Stomach (tissue), 8 donors: ENCODE measurements at regions not wholly inside any gene's neighbourhood (a gene's known extent, or its start where the extent isn't known, plus 50 kb on each side); places are given as distances from the start of the nearest gene placed in this dataset.

Experiments
- DNase-seq, 2 donors: peaks; one replicate each; pipeline versions ENCODE4 v3.0.0 to v3.0.0-alpha.2; 2013 to 2019
- H3K27ac ChIP-seq, 5 donors: fragments of 200-600 bp in 4 of 5; sonication (generic) in 4 of 5; one replicate each; pipeline ENCODE4 v1.5.1; 2013 to 2019; ENCODE audit warnings: mild to moderate bottlenecking in 1 of 5, moderate library complexity in 1 of 5
- H3K27me3 ChIP-seq, 3 donors: fragments of 200-600 bp; sonication (generic); one replicate each; pipeline ENCODE4 v1.5.1; 2017 to 2019; ENCODE audit warnings: mixed run types in 1 of 3
- H3K36me3 ChIP-seq, 4 donors: fragments of 200-600 bp; sonication (generic); 1 replicate in 3 of 4; 2 replicates in 1 of 4; pipeline ENCODE4 v1.5.1; 2016 to 2019
- H3K4me1 ChIP-seq, 4 donors: fragments of 200-600 bp; sonication (generic); one replicate each; pipeline ENCODE4 v1.5.1; 2016 to 2019
- H3K4me3 ChIP-seq, 4 donors: fragments of 200-600 bp; sonication (generic) in 3 of 4; one replicate each; pipeline ENCODE4 v1.5.1; 2016 to 2019; ENCODE audit warnings: mild to moderate bottlenecking in 1 of 4
- H3K9me3 ChIP-seq, 4 donors: fragments of 200-600 bp; sonication (generic); one replicate each; pipeline ENCODE4 v1.5.1; 2016 to 2019
- EP300 ChIP-seq: sonication (generic); formaldehyde crosslinking; IDR thresholded peaks from one replicate; pipeline ENCODE4 v1.6.1; 2017; ENCODE audit warnings: antibody characterized with exemption
- POLR2A ChIP-seq, 4 donors: fragments of 450-650 bp; IDR thresholded peaks; one replicate each; pipeline ENCODE4 v1.6.1; 2016; ENCODE audit warnings: antibody characterized with exemption in 4 of 4, control low read depth in 2 of 4, mild to moderate bottlenecking in 1 of 4, moderate library complexity in 1 of 4
- POLR2AphosphoS5 ChIP-seq, 3 donors: sonication (generic); formaldehyde crosslinking; IDR thresholded peaks; one replicate each; pipeline ENCODE4 v1.6.1; 2016; ENCODE audit warnings: antibody characterized with exemption in 3 of 3
- WGBS, 5 donors: extraction: QIAGEN DNeasy Blood & Tissue Kit in 3 of 5; methylation state at CpG; one replicate each; pipeline versions ENCODE4 v1.1.5 to v1.1.7; 2013 to 2018; 5-methylcytosine and 5-hydroxymethylcytosine counted together
- intact Hi-C: fragments of 100-400 bp; cut with DNase I; formaldehyde crosslinking; loops from one replicate; pipeline ENCODE4 v1.15.1; 2023; ENCODE audit warnings: low total_unique reads
- TF ChIP-seq, protein P1 (sequence below), 7 experiments: fragments of 450-650 bp in 4 of 7; fragments of 200-600 bp in 3 of 7; sonication (generic) in 3 of 7; IDR thresholded peaks; one replicate each; pipeline ENCODE4 v1.5.1; 2016 to 2019; ENCODE audit warnings: antibody characterized with exemption in 7 of 7, control low read depth in 2 of 7, mild to moderate bottlenecking in 1 of 7
- donor health status: healthy with polysubstance abuse.
- donor health status: Bipolar disorder and iron deficiency.
- donor health status: healthy.

DNA sequence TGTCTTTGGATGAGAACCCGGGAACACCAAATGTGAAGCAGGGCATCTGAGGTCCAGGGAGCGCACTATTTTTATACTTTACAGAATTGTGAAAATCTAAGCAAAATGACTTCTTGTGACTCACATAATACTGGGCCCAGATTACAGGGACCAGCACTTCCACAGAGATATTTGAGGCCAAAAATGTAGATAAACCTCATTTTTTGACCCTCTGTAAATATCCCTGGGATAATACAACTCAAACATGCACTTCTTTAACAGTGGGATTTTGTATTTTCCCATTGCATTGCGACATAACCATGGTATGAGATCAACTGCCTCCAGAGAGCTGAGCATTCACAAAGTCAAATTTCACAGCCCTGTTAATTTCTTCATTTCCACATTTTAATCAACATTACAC lies 289.4 kb upstream of the ADGRL4 start:
- H3K4me1 ChIP-seq: no peaks in the 10 kb centered on the region
- intact Hi-C loops: no loop called here
- DNase-seq: no peak
- no peaks in the 10 kb centered on the region for H3K36me3 ChIP-seq
- no peaks in the 10 kb centered on the region for H3K9me3 ChIP-seq
- H3K27ac ChIP-seq: no peak overlapping the region
- H3K27me3 ChIP-seq: no peaks in the 10 kb centered on the region
- 76 to 88% (median 81%) methylated on average over 3 of the region's 3 CpGs for WGBS, 5 donors
- no peak overlapping the region for H3K4me3 ChIP-seq
- TF ChIP-seq, protein P1, sequence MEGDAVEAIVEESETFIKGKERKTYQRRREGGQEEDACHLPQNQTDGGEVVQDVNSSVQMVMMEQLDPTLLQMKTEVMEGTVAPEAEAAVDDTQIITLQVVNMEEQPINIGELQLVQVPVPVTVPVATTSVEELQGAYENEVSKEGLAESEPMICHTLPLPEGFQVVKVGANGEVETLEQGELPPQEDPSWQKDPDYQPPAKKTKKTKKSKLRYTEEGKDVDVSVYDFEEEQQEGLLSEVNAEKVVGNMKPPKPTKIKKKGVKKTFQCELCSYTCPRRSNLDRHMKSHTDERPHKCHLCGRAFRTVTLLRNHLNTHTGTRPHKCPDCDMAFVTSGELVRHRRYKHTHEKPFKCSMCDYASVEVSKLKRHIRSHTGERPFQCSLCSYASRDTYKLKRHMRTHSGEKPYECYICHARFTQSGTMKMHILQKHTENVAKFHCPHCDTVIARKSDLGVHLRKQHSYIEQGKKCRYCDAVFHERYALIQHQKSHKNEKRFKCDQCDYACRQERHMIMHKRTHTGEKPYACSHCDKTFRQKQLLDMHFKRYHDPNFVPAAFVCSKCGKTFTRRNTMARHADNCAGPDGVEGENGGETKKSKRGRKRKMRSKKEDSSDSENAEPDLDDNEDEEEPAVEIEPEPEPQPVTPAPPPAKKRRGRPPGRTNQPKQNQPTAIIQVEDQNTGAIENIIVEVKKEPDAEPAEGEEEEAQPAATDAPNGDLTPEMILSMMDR (IDR thresholded peaks at IDR 0.05): no peak
- no peak for TF ChIP-seq POLR2A (IDR thresholded peaks at IDR 0.05)
- TF ChIP-seq EP300: no peak
- no peak for TF ChIP-seq POLR2AphosphoS5 (IDR thresholded peaks at IDR 0.05)

DNA sequence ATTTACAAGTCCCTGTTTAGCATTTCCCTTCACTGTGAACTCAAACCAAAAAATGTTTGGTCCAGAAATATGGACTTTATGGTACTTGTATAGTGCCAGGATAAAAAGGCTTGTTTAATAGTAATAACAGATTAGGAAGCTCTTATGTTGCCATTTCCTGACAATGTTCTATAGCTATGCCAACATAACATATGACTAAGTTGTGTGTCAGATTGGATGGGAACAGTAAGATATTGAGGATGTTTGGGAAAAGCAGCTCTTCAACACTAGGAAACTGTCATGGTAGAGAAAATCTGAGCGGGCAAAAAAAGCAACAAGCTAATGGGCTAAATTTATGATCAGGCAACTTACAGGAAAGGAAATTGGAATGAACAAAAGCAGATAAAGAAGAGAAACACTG lies 287.1 kb upstream of the ADGRL4 start:
- H3K27ac ChIP-seq: no peak overlapping the region
- no peaks in the 10 kb centered on the region for H3K4me1 ChIP-seq
- no peak for DNase-seq
- H3K27me3 ChIP-seq: no peaks in the 10 kb centered on the region
- WGBS, 5 donors: 77 to 91% (median 83%) methylated on average over 1 of the region's 1 CpG
- no peaks in the 10 kb centered on the region for H3K9me3 ChIP-seq
- no peaks in the 10 kb centered on the region for H3K36me3 ChIP-seq
- TF ChIP-seq EP300 (no peak), POLR2AphosphoS5 (IDR thresholded peaks at IDR 0.05) (no peak), POLR2A (IDR thresholded peaks at IDR 0.05) (no peak)
- TF ChIP-seq, protein P1 (IDR thresholded peaks at IDR 0.05): no peak
- H3K4me3 ChIP-seq: no peak overlapping the region
- intact Hi-C loops: no loop called here

DNA sequence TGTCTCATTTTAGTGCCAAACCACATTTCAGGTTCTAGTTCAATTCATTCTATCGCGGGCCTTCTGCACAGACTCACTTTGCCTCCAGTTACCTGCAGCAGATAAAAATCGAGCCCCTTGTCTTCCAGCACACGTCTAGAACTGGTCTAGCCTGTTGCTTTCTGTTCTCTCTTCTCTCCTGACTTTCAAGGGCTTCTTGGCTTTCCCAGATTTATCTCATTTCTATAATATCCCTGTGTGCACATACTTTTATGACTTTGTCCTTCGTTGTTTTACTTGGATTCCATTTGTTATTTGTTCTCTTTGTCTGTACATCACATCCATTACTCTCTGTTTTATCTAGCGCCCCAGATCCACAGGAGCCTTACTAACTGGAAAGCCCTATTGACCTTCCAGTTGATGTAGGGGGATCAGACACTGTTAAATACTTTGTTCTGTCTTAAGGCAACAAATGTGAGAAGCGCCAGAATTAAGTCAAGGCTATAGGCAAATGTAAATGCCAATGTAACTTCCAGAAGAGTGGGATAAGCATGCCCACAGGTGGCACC lies 284.5 kb upstream of the ADGRL4 start:
- Histone ChIP-seq H3K4me3 (no peak overlapping the region), H3K27me3 (no peaks in the 10 kb centered on the region), H3K27ac (no peak overlapping the region), H3K36me3 (no peaks in the 10 kb centered on the region), H3K9me3 (no peaks in the 10 kb centered on the region), H3K4me1 (no peaks in the 10 kb centered on the region)
- 76 to 85% (median 81%) methylated on average over 7 of the region's 7 CpGs for WGBS, 5 donors
- no peak for TF ChIP-seq POLR2AphosphoS5 (IDR thresholded peaks at IDR 0.05)
- TF ChIP-seq POLR2A (IDR thresholded peaks at IDR 0.05): no peak
- TF ChIP-seq EP300: no peak
- no peak for DNase-seq
- intact Hi-C loops: no loop called here

DNA sequence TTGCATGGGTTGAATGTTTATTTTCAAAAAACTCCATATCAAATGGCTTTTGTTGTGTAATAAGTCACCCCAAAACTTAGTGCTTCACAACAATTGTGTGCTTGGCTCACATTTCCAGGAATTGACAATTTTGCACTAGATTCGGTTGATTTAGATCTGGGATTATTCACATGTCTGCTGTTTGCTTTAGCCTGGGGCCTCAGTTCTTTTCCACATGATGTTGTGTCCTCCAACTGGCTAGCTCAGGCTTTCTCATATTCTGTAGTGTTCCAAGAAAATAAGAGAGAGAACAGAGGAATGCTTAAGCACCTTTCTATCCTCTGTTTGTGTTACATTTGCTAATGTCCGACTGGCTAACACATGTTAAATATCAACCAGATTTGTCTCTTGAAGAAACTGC lies 281.5 kb upstream of the ADGRL4 start:
- Histone ChIP-seq H3K27ac (no peak overlapping the region), H3K4me3 (no peak overlapping the region), H3K4me1 (no peaks in the 10 kb centered on the region), H3K9me3 (no peaks in the 10 kb centered on the region), H3K27me3 (no peaks in the 10 kb centered on the region), H3K36me3 (no peaks in the 10 kb centered on the region)
- no peak for TF ChIP-seq POLR2AphosphoS5 (IDR thresholded peaks at IDR 0.05)
- intact Hi-C loops: no loop called here
- no peak for DNase-seq
- 77 to 92% (median 84%) methylated on average over 2 of the region's 2 CpGs for WGBS, 5 donors

DNA sequence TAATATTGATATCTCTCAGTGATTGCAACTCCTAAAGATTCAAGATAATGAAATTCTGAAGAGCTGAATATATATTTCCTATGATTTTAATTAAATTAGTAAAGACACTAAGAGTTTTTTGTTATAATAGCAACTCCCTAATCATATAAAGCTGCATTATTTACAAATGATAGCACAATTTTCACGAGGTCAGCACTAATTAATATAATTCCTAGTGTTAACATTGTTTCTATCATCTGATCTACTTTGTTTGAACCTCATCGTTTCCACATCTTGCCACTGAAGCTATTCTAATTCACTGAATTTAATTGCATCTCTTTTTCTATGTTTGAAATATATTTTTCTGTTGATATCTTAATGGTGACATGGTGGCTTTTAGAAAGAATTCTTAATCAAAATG lies 279.1 kb upstream of the ADGRL4 start:
- Histone ChIP-seq H3K27me3 (no peaks in the 10 kb centered on the region), H3K9me3 (no peaks in the 10 kb centered on the region), H3K36me3 (no peaks in the 10 kb centered on the region), H3K27ac (no peak overlapping the region), H3K4me1 (no peaks in the 10 kb centered on the region), H3K4me3 (no peak overlapping the region)
- DNase-seq: no peak
- intact Hi-C loops: no loop called here
- TF ChIP-seq, protein P1 (IDR thresholded peaks at IDR 0.05): no peak
- TF ChIP-seq POLR2AphosphoS5 (IDR thresholded peaks at IDR 0.05) (no peak), EP300 (no peak), POLR2A (IDR thresholded peaks at IDR 0.05) (no peak)
- 56 to 63% (median 59%) methylated on average over 2 of the region's 2 CpGs for WGBS, 5 donors
